ENCODE measurements at regions not wholly inside any gene's neighbourhood (a gene's known extent, or its start where the extent isn't known, plus 50 kb on each side); places are given as distances from the start of the nearest gene placed in this dataset.

DNA sequence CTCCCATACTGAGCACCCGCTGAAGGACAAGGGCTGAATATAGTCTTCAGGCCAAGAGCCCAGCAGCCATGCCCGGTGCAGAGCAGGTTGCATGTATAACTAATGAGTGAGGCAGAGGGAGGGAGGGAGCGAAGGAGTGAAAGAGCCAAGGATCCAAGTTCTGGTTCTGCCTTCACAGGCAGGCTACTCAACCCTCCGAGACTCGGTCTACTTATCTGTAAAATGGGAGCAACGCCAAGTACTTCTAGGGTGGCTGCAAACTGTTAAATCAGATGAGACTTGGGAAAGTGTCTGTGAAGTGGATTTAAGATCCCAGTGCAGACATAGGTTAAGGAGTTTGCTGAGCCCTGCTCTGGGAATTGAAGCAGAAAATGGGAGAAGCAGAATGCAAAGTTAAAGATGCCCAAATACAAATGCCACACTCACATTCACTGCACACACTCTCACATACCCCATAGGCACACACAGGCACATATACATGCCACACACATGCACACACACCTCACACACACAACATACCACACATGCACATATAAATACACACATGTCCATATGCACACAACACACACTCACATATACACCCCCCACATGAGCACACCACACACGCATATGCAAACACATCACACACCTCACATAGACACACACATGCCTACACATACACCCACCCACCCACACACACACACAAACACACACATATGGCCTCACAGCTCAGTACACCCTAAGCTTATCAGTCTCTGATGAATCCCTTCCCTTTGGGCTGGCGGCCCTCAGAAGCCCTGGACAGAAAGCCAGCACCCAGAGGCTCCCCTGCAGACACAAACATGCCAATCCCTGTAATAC, 76.7 kb downstream of the PITPNM2 start:
- TF ChIP-seq POLR2AphosphoS5 (IDR thresholded peaks at IDR 0.05; ENCODE audit: low read depth, low read length) (no peak), SIN3A (IDR thresholded peaks at IDR 0.05; ENCODE audit: borderline replicate concordance, insufficient read depth, low read length) (no peak), FOXP2 (optimal IDR thresholded peaks at IDR 0.05; ENCODE audit: borderline replicate concordance, extremely low read depth, extremely low read length, insufficient read depth) (no peak), TAF1 (IDR thresholded peaks at IDR 0.05; ENCODE audit: borderline replicate concordance, insufficient read depth, low read length) (no peak)

Data from PFSK-1 (cell line).